ENCODE measurements at regions not wholly inside any gene's neighbourhood (a gene's known extent, or its start where the extent isn't known, plus 50 kb on each side); places are given as distances from the start of the nearest gene placed in this dataset.

- TF ChIP-seq POLR2A (IDR thresholded peaks at IDR 0.05; ENCODE audit: low read depth) (no peak), EP300 (IDR thresholded peaks at IDR 0.05) (no peak)
Measured at GRCh38 chr3:166526881-166527280, 689.7 kb upstream of the BCHE start.

Measured in esophagus muscularis mucosa (tissue), 2 donors.